A549 (cell line): ENCODE measurements at regions not wholly inside any gene's neighbourhood (a gene's known extent, or its start where the extent isn't known, plus 50 kb on each side); places are given as distances from the start of the nearest gene placed in this dataset.

Source experiments
- ATAC-seq, 2 experiments: fragments of 200-7000 bp in 1 of 2; fragments of >200 bp in 1 of 2; cut with Nextera tagmentation in 1 of 2; cut with Tn5 transposase in 1 of 2; 3 replicates each; pipeline versions ENCODE4 v1.8.0 to v1.9.1; 2018 to 2020; ENCODE audit warnings: mild to moderate bottlenecking in 1 of 2, moderate library complexity in 1 of 2
- CTCF ChIA-PET: fragments of 300-600 bp; sonication (Branson Sonifier 250); formaldehyde crosslinking; extraction: SDS; loops from one replicate; lab custom pipeline; 2021; ENCODE audit warnings: antibody characterized with exemption, inconsistent platforms; lab: Yijun Ruan, JAX
- POLR2A ChIA-PET: fragments of 350-600 bp; formaldehyde crosslinking; extraction: SDS; loops from one replicate; lab custom pipeline; 2021; ENCODE audit warnings: antibody characterized with exemption, inconsistent platforms; lab: Yijun Ruan, JAX
- DNase-seq, 2 experiments: peaks; one replicate each; pipeline versions ENCODE4 v3.0.0 to v3.0.0-alpha.2; 2011 to 2016; ENCODE audit warnings: low read depth in 1 of 2, low spot score in 1 of 2
- FAIRE-seq: peaks from 2 replicates; lab custom pipeline; 2011; peaks lifted over from hg19 to GRCh38; lab: Jason Lieb, UNC
- H3K27ac ChIP-seq, 2 experiments: fragments of >200 bp; sonication (Bioruptor Twin); formaldehyde crosslinking; 3 replicates each; pipeline ENCODE4 v1.5.1; 2016 to 2017
- H3K4me1 ChIP-seq: fragments of >200 bp; sonication (Bioruptor Twin); formaldehyde crosslinking; 3 replicates; pipeline ENCODE4 v1.6.1; 2016
- H3K4me2 ChIP-seq: fragments of >200 bp; sonication (Bioruptor Twin); formaldehyde crosslinking; 3 replicates; pipeline ENCODE4 v1.6.1; 2016
- H3K4me3 ChIP-seq: fragments of >200 bp; sonication (Bioruptor Twin); formaldehyde crosslinking; 3 replicates; pipeline ENCODE4 v1.5.1; 2016
- H3K9me3 ChIP-seq: fragments of >200 bp; sonication (Bioruptor Twin); formaldehyde crosslinking; 3 replicates; pipeline ENCODE4 v1.6.1; 2016
- FOSB ChIP-seq: fragments of 250-450 bp; sonication (Bioruptor Pico); IDR thresholded peaks from 2 replicates; pipeline ENCODE4 v1.5.0; 2020; ENCODE audit warnings: mild to moderate bottlenecking, moderate library complexity
- FOXS1 ChIP-seq: fragments of 250-450 bp; sonication (Bioruptor Pico); IDR thresholded peaks from 2 replicates; pipeline ENCODE4 v1.5.0; 2020; ENCODE audit warnings: mild to moderate bottlenecking, moderate library complexity
- HOXA7 ChIP-seq: fragments of 250-450 bp; sonication (Bioruptor Pico); IDR thresholded peaks from 2 replicates; pipeline ENCODE4 v1.5.0; 2020; ENCODE audit warnings: mild to moderate bottlenecking, moderate library complexity
- HOXB5 ChIP-seq: fragments of 250-450 bp; sonication (Bioruptor Pico); IDR thresholded peaks from 2 replicates; pipeline ENCODE4 v1.5.0; 2020; ENCODE audit warnings: mild to moderate bottlenecking, moderate library complexity
- KDM5A ChIP-seq: fragments of 200-600 bp; sonication (generic); IDR thresholded peaks from 2 replicates; pipeline ENCODE4 v1.6.1; 2016; ENCODE audit warnings: antibody characterized with exemption, mild to moderate bottlenecking
- NPAS2 ChIP-seq: fragments of 250-450 bp; sonication (Bioruptor Pico); IDR thresholded peaks from 2 replicates; pipeline ENCODE4 v1.8.0; 2022; ENCODE audit warnings: mild to moderate bottlenecking, moderate library complexity, borderline replicate concordance
- NR3C1 ChIP-seq: fragments of >200 bp; sonication (Bioruptor Twin); formaldehyde crosslinking; IDR thresholded peaks from 3 replicates; pipeline ENCODE4 v1.6.1; 2017
- POLR2AphosphoS2 ChIP-seq: conservative IDR thresholded peaks from 2 replicates; pipeline ENCODE4 v1.6.1; 2012; ENCODE audit warnings: low read length, improper control_type of control experiment, inconsistent platforms
- RARB ChIP-seq: fragments of 250-450 bp; sonication (Bioruptor Pico); IDR thresholded peaks from 2 replicates; pipeline ENCODE4 v1.8.0; 2021; ENCODE audit warnings: mild to moderate bottlenecking, moderate library complexity
- RFX5 ChIP-seq: fragments of 450-650 bp; IDR thresholded peaks from 2 replicates; pipeline ENCODE4 v1.7.1; 2014; ENCODE audit warnings: antibody characterized with exemption, mild to moderate bottlenecking, moderate library complexity
- RNF2 ChIP-seq: fragments of 200-600 bp; sonication (generic); IDR thresholded peaks from 2 replicates; pipeline ENCODE4 v1.6.1; 2016; ENCODE audit warnings: low read depth, mild to moderate bottlenecking, antibody characterized with exemption, moderate library complexity, borderline replicate concordance
- ZSCAN20 ChIP-seq: fragments of 250-450 bp; sonication (Bioruptor Pico); IDR thresholded peaks from 2 replicates; pipeline ENCODE4 v1.8.0; 2022; ENCODE audit warnings: mild to moderate bottlenecking, moderate library complexity
- WGBS: methylation state at CpG from one replicate; pipeline ENCODE4 v1.1.6; 2017; ENCODE audit errors: missing lambda C conversion rate; 5-methylcytosine and 5-hydroxymethylcytosine counted together
- TF ChIP-seq, protein P1 (sequence below): fragments of 150-350 bp; IDR thresholded peaks from 2 replicates; pipeline ENCODE4 v1.6.1; 2014; ENCODE audit warnings: low read depth, mild to moderate bottlenecking, low read length
- TF ChIP-seq, protein P2 (sequence below): fragments of 200-600 bp; sonication (generic); IDR thresholded peaks from 2 replicates; pipeline ENCODE4 v1.6.1; 2016; ENCODE audit warnings: antibody characterized with exemption, mild to moderate bottlenecking, moderate library complexity
- TF ChIP-seq, protein P3 (sequence below): IDR thresholded peaks from 2 replicates; pipeline ENCODE4 v1.6.1; 2012; ENCODE audit warnings: low read depth, borderline replicate concordance
- TF ChIP-seq, protein P4 (sequence below): fragments of >200 bp; sonication (Bioruptor Twin); formaldehyde crosslinking; IDR thresholded peaks from 3 replicates; pipeline ENCODE4 v1.6.1; 2016

DNA sequence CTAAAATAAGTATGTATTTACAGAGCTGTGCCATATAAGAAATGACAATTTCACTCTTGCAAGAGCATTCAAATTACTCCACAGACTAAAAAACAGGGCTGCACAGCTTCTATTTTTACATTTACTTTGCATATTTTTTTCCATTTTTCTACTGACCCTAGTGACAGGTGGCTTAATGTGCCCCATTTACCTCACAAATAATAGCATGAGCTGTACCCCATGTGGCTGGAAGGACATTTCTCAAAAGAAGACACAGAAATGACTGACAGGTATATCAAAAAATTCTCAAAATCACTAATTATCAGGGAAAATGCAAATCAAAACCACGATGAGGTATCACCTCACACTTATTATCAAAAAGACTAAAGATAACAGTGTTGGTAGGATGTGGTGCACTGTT, 1128.6 kb downstream of the SLC16A7 start:
- H3K9me3 ChIP-seq: peaks cover 3% of the 10 kb centered on the region; the same call in 1 of the 3 replicates
- H3K4me2 ChIP-seq: no peak overlapping the region
- no peaks in the 10 kb centered on the region for H3K4me1 ChIP-seq
- ATAC-seq (no peak), DNase-seq (no peak), FAIRE-seq (no peak)
- 0% methylated on average over 1 of the region's 1 CpG for WGBS
- CTCF ChIA-PET: no interaction called here
- POLR2A ChIA-PET: no interaction called here
- TF ChIP-seq FOXS1 (no peak), KDM5A (no peak), RNF2 (no peak), RFX5 (no peak)
- no peak overlapping the region for H3K4me3 ChIP-seq
- H3K27ac ChIP-seq: no peak overlapping the region

DNA sequence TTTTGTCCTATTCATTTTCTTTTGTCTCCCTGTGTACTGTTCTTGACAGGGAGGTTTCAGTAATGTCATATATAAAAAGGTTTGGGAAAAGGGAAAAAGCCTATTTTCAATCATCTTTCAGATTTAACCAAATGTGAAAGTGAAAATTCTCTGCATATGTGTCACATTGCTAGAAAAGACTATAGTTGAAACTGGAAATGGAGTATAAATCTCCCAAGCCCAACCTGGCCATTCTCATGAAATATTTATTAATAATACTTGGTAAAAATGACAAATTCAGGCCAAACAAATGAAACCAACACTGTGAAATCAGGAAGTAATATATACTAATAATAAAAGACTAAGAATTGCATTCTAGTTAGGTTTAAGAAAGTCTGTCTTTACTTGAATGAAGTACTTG, 1129.2 kb downstream of the SLC16A7 start:
- FAIRE-seq: no peak
- POLR2A ChIA-PET: no interaction called here
- no peak for TF ChIP-seq FOSB (CRISPR knock-in tag)
- no peak for TF ChIP-seq HOXA7 (CRISPR knock-in tag)

DNA sequence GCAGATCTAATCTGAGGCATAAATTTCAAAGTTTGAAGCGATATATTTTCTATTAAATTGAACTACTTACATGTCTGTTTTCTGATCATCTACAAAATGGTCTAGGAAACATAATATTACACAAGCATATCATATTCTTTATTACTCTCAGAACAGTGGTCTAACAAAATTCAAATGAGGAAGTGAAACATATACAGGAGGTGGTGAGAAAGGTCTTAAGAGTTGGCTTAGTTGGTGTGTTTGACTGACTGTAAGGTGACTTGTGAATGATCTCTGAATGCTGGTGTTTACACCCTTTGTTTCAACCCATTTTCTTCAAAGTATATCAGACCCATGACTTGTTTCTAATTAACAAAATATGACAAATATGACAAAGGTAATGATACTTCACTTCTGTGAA, 1156.8 kb downstream of the SLC16A7 start:
- Histone ChIP-seq H3K4me1 (no peaks in the 10 kb centered on the region), H3K27ac (no peak overlapping the region), H3K4me3 (no peak overlapping the region), H3K9me3 (no peaks in the 10 kb centered on the region), H3K4me2 (no peak overlapping the region)
- no peak for DNase-seq
- no peak for FAIRE-seq
- ChIA-PET POLR2A (no interaction called here), CTCF (no interaction called here)
- TF ChIP-seq, protein P1, sequence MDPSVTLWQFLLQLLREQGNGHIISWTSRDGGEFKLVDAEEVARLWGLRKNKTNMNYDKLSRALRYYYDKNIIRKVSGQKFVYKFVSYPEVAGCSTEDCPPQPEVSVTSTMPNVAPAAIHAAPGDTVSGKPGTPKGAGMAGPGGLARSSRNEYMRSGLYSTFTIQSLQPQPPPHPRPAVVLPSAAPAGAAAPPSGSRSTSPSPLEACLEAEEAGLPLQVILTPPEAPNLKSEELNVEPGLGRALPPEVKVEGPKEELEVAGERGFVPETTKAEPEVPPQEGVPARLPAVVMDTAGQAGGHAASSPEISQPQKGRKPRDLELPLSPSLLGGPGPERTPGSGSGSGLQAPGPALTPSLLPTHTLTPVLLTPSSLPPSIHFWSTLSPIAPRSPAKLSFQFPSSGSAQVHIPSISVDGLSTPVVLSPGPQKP: no peak
- TF ChIP-seq, protein P2, sequence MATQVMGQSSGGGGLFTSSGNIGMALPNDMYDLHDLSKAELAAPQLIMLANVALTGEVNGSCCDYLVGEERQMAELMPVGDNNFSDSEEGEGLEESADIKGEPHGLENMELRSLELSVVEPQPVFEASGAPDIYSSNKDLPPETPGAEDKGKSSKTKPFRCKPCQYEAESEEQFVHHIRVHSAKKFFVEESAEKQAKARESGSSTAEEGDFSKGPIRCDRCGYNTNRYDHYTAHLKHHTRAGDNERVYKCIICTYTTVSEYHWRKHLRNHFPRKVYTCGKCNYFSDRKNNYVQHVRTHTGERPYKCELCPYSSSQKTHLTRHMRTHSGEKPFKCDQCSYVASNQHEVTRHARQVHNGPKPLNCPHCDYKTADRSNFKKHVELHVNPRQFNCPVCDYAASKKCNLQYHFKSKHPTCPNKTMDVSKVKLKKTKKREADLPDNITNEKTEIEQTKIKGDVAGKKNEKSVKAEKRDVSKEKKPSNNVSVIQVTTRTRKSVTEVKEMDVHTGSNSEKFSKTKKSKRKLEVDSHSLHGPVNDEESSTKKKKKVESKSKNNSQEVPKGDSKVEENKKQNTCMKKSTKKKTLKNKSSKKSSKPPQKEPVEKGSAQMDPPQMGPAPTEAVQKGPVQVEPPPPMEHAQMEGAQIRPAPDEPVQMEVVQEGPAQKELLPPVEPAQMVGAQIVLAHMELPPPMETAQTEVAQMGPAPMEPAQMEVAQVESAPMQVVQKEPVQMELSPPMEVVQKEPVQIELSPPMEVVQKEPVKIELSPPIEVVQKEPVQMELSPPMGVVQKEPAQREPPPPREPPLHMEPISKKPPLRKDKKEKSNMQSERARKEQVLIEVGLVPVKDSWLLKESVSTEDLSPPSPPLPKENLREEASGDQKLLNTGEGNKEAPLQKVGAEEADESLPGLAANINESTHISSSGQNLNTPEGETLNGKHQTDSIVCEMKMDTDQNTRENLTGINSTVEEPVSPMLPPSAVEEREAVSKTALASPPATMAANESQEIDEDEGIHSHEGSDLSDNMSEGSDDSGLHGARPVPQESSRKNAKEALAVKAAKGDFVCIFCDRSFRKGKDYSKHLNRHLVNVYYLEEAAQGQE: no peak
- TF ChIP-seq, protein P3, sequence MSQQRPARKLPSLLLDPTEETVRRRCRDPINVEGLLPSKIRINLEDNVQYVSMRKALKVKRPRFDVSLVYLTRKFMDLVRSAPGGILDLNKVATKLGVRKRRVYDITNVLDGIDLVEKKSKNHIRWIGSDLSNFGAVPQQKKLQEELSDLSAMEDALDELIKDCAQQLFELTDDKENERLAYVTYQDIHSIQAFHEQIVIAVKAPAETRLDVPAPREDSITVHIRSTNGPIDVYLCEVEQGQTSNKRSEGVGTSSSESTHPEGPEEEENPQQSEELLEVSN: no peak
- no peak for TF ChIP-seq ZSCAN20
- TF ChIP-seq HOXB5: no peak
- no peak for TF ChIP-seq NPAS2 (CRISPR knock-in tag)
- no peak for TF ChIP-seq NR3C1
- no peak for TF ChIP-seq RARB (CRISPR knock-in tag)
- TF ChIP-seq, protein P4, sequence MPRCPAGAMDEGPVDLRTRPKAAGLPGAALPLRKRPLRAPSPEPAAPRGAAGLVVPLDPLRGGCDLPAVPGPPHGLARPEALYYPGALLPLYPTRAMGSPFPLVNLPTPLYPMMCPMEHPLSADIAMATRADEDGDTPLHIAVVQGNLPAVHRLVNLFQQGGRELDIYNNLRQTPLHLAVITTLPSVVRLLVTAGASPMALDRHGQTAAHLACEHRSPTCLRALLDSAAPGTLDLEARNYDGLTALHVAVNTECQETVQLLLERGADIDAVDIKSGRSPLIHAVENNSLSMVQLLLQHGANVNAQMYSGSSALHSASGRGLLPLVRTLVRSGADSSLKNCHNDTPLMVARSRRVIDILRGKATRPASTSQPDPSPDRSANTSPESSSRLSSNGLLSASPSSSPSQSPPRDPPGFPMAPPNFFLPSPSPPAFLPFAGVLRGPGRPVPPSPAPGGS: no peak
- no peak for TF ChIP-seq RFX5
- no peak for TF ChIP-seq POLR2AphosphoS2
- WGBS: 4% methylated on average over 1 of the region's 1 CpG
- no peak for ATAC-seq

More for the DNA sequence above, 1129.2 kb downstream of the SLC16A7 start:
- H3K4me1 ChIP-seq: no peaks in the 10 kb centered on the region
- H3K4me2 ChIP-seq: no peak overlapping the region
- CTCF ChIA-PET: no interaction called here
- peaks cover 3% of the 10 kb centered on the region; the same call in 1 of the 3 replicates for H3K9me3 ChIP-seq
- H3K27ac ChIP-seq: no peak overlapping the region
- DNase-seq: no peak
- ATAC-seq: no peak
- no peak overlapping the region for H3K4me3 ChIP-seq
